Keratinocyte (primary cell): ENCODE measurements at regions not wholly inside any gene's neighbourhood (a gene's known extent, or its start where the extent isn't known, plus 50 kb on each side); places are given as distances from the start of the nearest gene placed in this dataset.
"Not testable (repeated sequence)": the region's sequence is repeated elsewhere in the genome, so short reads cannot be mapped to it uniquely, and the experiment has no call there.

ENCODE experiments used
- EZH2 ChIP-seq: IDR thresholded peaks from one replicate; pipeline ENCODE4 v1.6.1; 2012; ENCODE audit warnings: inconsistent platforms, mild to moderate bottlenecking, low read length, moderate library complexity
- TF ChIP-seq, protein P1 (sequence below), 3 experiments: IDR thresholded peaks in 1 of 3; conservative IDR thresholded peaks in 1 of 3; optimal IDR thresholded peaks in 1 of 3; 2 replicates in 2 of 3; 3 replicates in 1 of 3; pipeline versions ENCODE3 to v1.5.1; 2011; ENCODE audit warnings: low read length in 3 of 3, mild to moderate bottlenecking in 3 of 3, moderate library complexity in 2 of 3, control low read depth in 1 of 3, inconsistent platforms in 1 of 3; ENCODE audit not compliant: insufficient read depth in 2 of 3; ENCODE audit errors: extremely low read depth in 1 of 3

DNA sequence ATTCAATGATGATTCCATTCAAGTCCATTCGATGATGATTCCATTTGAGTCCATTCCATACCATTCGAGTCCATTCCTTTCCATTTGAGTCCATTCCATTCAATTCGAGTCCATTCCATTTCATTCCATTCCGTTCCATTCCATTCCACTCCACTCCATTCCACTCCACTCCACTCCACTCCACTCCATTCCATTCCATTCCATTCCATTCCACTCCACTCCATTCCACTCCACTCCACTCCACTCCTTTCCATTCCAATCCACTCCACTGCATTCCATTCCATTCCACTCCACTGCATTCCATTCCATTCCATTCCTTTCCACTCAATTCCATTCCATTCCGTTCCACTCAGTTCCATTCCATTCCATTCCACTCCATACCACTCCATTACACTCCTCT is 625.6 kb downstream of the TP53TG3F start:
- TF ChIP-seq EZH2, result not testable (repeated sequence)
- TF ChIP-seq, protein P1, sequence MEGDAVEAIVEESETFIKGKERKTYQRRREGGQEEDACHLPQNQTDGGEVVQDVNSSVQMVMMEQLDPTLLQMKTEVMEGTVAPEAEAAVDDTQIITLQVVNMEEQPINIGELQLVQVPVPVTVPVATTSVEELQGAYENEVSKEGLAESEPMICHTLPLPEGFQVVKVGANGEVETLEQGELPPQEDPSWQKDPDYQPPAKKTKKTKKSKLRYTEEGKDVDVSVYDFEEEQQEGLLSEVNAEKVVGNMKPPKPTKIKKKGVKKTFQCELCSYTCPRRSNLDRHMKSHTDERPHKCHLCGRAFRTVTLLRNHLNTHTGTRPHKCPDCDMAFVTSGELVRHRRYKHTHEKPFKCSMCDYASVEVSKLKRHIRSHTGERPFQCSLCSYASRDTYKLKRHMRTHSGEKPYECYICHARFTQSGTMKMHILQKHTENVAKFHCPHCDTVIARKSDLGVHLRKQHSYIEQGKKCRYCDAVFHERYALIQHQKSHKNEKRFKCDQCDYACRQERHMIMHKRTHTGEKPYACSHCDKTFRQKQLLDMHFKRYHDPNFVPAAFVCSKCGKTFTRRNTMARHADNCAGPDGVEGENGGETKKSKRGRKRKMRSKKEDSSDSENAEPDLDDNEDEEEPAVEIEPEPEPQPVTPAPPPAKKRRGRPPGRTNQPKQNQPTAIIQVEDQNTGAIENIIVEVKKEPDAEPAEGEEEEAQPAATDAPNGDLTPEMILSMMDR (optimal IDR thresholded peaks at IDR 0.05 in 1 of 3, IDR thresholded peaks at IDR 0.05 in 1 of 3, conservative IDR thresholded peaks at IDR 0.05 in 1 of 3; ENCODE audit: extremely low read depth in 1 of 3, insufficient read depth in 2 of 3, low read length in 3 of 3), result not testable (repeated sequence)
